ENCODE measurements at regions not wholly inside any gene's neighbourhood (a gene's known extent, or its start where the extent isn't known, plus 50 kb on each side); places are given as distances from the start of the nearest gene placed in this dataset.

- peak in 1 of 2 experiments; percentile 27; a peak in 1 of 4 replicates for TF ChIP-seq CTCF (conservative IDR thresholded peaks at IDR 0.05; ENCODE audit: low read depth in 2 of 2)
- no peak for TF ChIP-seq EZH2phosphoT487 (IDR thresholded peaks at IDR 0.05; ENCODE audit: unreplicated experiment)
These were observed 92.0 kb upstream of the ERCC6L2 start for GRCh38 chr9:95783426-95783975.

All from GM23338 (cell line).